ENCODE measurements at regions not wholly inside any gene's neighbourhood (a gene's known extent, or its start where the extent isn't known, plus 50 kb on each side); places are given as distances from the start of the nearest gene placed in this dataset.

DNA sequence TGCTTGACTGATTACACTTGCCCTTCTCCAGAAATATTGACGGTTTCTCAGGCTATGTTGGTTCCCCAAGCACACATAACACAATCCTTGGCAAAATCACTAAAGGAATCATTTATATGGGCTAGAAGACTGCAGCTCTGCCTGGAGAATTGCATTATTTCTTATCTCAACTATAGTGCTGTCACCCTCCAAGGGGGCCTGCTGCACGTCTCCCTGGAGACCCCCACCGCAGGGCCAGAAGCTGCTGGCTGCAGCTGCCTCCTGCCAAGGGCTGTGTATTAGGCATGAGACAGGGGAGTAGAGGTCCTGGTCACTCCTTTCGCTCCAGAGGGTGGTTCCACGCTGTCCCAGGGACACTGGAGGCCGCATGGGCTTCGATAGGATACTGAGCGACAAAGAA is 76.6 kb downstream of the LRRC30 start:
- ChIA-PET CTCF (no interaction called here), POLR2A (no interaction called here)
- H3K27me3 Mint-ChIP-seq = no peaks in the 10 kb centered on the region
- no peak overlapping the region for H3K27ac Mint-ChIP-seq
- H3K4me3 Mint-ChIP-seq = no peak overlapping the region
- H3K9me3 Mint-ChIP-seq = peaks cover 0 to 30% (median 5%) of the 10 kb centered on the region in 5 donors
- no peaks in the 10 kb centered on the region for H3K36me3 Mint-ChIP-seq
- no peaks in the 10 kb centered on the region for H3K4me1 Mint-ChIP-seq
- H3K4me3 ChIP-seq (ENCODE audit: low read length) = no peak overlapping the region
- H3K4me1 ChIP-seq (ENCODE audit: insufficient read depth, low read length) = no peaks in the 10 kb centered on the region
- H3K27ac ChIP-seq (ENCODE audit: low read depth, low read length) = no peak overlapping the region
- no peaks in the 10 kb centered on the region for H3K27me3 ChIP-seq (ENCODE audit: insufficient read depth, low read length, poor library complexity, severe bottlenecking)
- DNase-seq = no peak
- no peaks in the 10 kb centered on the region for H3K36me3 ChIP-seq (ENCODE audit: insufficient read depth, low read length)
- no peaks in the 10 kb centered on the region for H3K9me3 ChIP-seq (ENCODE audit: low read length)

DNA sequence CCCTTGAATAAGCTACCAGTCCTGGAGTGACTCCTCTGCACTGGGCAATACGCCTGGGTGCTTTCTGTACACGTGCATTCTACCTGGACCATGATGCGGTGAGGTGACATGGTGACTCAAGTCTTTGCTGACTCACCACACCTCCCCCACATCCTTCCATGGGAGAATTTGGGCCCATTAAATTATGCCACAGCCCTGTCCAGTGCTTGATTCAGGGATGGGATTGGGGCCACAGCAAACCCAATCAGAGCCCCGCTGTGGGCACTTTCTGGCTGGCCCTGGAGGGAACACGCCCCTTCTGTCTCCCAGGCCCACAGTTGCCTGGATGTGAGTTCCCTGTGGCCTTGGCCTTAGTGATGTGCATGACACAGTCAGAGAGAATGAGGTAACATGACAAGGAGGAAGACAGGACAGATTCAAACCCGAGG is 86.9 kb downstream of the LRRC30 start:
- ChIA-PET POLR2A (no interaction called here), CTCF (no interaction called here)
- DNase-seq = no peak
- Mint-ChIP-seq H3K4me3 (no peak overlapping the region), H3K9me3 (peaks cover 0 to 9% (median 4%) of the 10 kb centered on the region in 5 donors), H3K4me1 (no peaks in the 10 kb centered on the region), H3K27me3 (no peaks in the 10 kb centered on the region), H3K36me3 (no peaks in the 10 kb centered on the region), H3K27ac (peak overlapping the region in 1 of 8 donors; percentile 67)
- Histone ChIP-seq H3K27ac (ENCODE audit: low read depth, low read length) (no peak overlapping the region), H3K36me3 (ENCODE audit: insufficient read depth, low read length) (no peaks in the 10 kb centered on the region), H3K4me3 (ENCODE audit: low read length) (no peak overlapping the region), H3K4me1 (ENCODE audit: insufficient read depth, low read length) (no peaks in the 10 kb centered on the region), H3K9me3 (ENCODE audit: low read length) (no peaks in the 10 kb centered on the region), H3K27me3 (ENCODE audit: insufficient read depth, low read length, poor library complexity, severe bottlenecking) (no peaks in the 10 kb centered on the region)

DNA sequence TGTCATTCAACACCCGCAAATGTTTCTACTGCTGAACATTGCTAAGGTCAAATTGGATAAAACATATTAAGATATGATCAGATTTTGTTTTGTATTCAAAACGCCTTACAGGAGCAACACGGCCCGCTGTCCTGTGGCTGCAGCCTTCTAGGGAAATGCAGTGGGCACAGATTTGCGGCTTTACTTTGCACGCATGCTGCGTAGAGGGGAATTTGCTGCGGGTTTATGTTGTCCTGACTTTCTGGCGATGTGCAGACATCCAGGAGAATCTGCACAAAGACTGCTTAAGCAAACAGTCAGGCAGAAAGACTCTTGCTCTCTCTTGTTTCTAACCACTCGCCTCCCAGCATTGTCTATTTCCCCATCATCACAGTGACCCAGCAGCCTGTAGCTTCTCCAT is 88.3 kb downstream of the LRRC30 start:
- CTCF ChIA-PET = no interaction called here
- DNase-seq = no peak
- H3K4me1 ChIP-seq (ENCODE audit: insufficient read depth, low read length) = no peaks in the 10 kb centered on the region
- H3K36me3 ChIP-seq (ENCODE audit: insufficient read depth, low read length) = no peaks in the 10 kb centered on the region
- POLR2A ChIA-PET = no interaction called here
- peaks cover 0 to 9% (median 0%) of the 10 kb centered on the region in 5 donors for H3K9me3 Mint-ChIP-seq
- H3K4me3 ChIP-seq (ENCODE audit: low read length) = no peak overlapping the region
- no peaks in the 10 kb centered on the region for H3K9me3 ChIP-seq (ENCODE audit: low read length)
- no peak overlapping the region for H3K27ac Mint-ChIP-seq
- no peak overlapping the region for H3K4me3 Mint-ChIP-seq
- no peak overlapping the region for H3K27ac ChIP-seq (ENCODE audit: low read depth, low read length)
- no peaks in the 10 kb centered on the region for H3K27me3 Mint-ChIP-seq
- no peaks in the 10 kb centered on the region for H3K36me3 Mint-ChIP-seq
- no peaks in the 10 kb centered on the region for H3K4me1 Mint-ChIP-seq
- no peaks in the 10 kb centered on the region for H3K27me3 ChIP-seq (ENCODE audit: insufficient read depth, low read length, poor library complexity, severe bottlenecking)

DNA sequence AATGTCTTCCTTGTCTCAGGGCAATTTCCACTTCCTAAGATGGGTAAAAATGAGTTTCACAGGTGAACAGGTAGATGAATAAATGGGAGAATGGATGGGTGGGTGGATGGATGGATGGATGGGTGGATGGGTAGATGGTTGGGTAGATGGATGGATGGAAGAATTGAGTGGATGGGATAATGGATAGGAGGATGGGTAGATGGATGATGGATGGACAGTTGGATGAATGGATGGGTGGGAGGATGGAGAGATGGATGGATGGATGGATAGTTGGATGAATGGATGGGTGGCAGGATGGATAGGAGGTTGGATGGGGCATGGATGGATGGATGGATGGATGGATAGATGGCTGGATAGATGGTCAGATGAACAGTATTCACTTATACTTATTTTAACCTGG is 90.9 kb downstream of the LRRC30 start:
- no peaks in the 10 kb centered on the region for H3K27me3 Mint-ChIP-seq
- Histone ChIP-seq H3K4me1 (ENCODE audit: insufficient read depth, low read length) (no peaks in the 10 kb centered on the region), H3K4me3 (ENCODE audit: low read length) (no peak overlapping the region), H3K27ac (ENCODE audit: low read depth, low read length) (no peak overlapping the region), H3K9me3 (ENCODE audit: low read length) (no peaks in the 10 kb centered on the region), H3K36me3 (ENCODE audit: insufficient read depth, low read length) (no peaks in the 10 kb centered on the region), H3K27me3 (ENCODE audit: insufficient read depth, low read length, poor library complexity, severe bottlenecking) (no peaks in the 10 kb centered on the region)
- no peak overlapping the region for H3K4me3 Mint-ChIP-seq
- CTCF ChIA-PET = no interaction called here
- peaks cover 0 to 15% (median 2%) of the 10 kb centered on the region in 5 donors for H3K9me3 Mint-ChIP-seq
- H3K4me1 Mint-ChIP-seq = no peaks in the 10 kb centered on the region
- POLR2A ChIA-PET = no interaction called here
- H3K27ac Mint-ChIP-seq = no peak overlapping the region
- no peaks in the 10 kb centered on the region for H3K36me3 Mint-ChIP-seq
- no peak for DNase-seq

DNA sequence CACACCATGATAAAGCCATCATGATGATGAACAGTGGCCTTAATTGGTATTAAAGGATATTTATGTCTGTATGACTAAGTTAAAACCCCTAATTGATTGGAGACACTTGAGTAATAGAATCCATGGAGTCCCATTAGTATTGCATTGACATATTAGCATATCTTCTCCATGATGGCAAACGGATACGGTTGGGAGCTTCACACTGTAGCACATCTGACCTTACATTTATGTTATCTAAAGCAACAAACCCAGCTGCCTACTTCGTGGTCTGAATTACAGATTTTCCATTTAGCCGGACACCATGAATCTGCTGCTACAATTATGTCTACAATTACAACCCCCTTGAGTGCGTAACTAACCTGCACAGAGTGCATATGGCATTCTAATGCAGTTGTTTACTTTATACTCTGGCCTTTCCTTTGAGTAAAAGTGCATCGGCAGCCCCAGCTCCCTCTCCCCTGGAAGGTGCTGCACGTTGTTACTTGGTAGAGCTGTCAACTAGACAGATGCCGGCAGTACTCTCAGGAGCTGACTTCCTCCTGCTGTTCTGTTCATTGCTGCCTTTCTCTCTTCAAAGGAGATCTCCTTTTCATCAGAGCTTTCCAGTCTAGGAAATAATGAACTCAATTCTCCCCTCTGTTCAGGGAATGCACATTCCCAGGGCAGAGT is 92.1 kb downstream of the LRRC30 start:
- POLR2A ChIA-PET = no interaction called here

DNA sequence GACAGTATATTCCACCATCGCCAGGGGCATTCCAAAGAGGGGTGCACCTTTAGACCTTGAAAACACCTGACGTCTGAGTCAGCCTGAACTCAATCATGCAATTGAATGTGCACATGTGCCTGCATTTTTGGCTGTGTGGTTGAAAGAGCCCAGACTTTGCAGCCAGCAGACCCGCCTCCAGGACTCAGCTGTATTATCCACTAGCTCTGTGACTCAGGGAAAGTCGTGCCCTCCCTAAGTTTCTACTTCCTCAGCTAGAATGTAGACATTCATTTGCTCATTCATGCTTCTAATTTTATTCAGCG is 94.2 kb downstream of the LRRC30 start:
- no peaks in the 10 kb centered on the region for H3K4me1 ChIP-seq (ENCODE audit: insufficient read depth, low read length)
- Mint-ChIP-seq H3K27ac (no peak overlapping the region), H3K27me3 (no peaks in the 10 kb centered on the region), H3K9me3 (peaks cover 0 to 22% (median 5%) of the 10 kb centered on the region in 5 donors), H3K36me3 (no peaks in the 10 kb centered on the region), H3K4me3 (no peak overlapping the region), H3K4me1 (no peaks in the 10 kb centered on the region)
- no peak overlapping the region for H3K27ac ChIP-seq (ENCODE audit: low read depth, low read length)
- DNase-seq = no peak
- POLR2A ChIA-PET = no interaction called here
- H3K4me3 ChIP-seq (ENCODE audit: low read length) = no peak overlapping the region
- H3K36me3 ChIP-seq (ENCODE audit: insufficient read depth, low read length) = no peaks in the 10 kb centered on the region
- CTCF ChIA-PET = no interaction called here
- no peaks in the 10 kb centered on the region for H3K27me3 ChIP-seq (ENCODE audit: insufficient read depth, low read length, poor library complexity, severe bottlenecking)
- no peaks in the 10 kb centered on the region for H3K9me3 ChIP-seq (ENCODE audit: low read length)

More for the DNA sequence above, 92.1 kb downstream of the LRRC30 start:
- H3K9me3 Mint-ChIP-seq = peaks cover 0 to 20% (median 2%) of the 10 kb centered on the region in 5 donors
- H3K36me3 Mint-ChIP-seq = no peaks in the 10 kb centered on the region
- CTCF ChIA-PET = no interaction called here
- no peak overlapping the region for H3K4me3 Mint-ChIP-seq
- H3K27ac ChIP-seq (ENCODE audit: low read depth, low read length) = no peak overlapping the region
- no peaks in the 10 kb centered on the region for H3K36me3 ChIP-seq (ENCODE audit: insufficient read depth, low read length)
- no peaks in the 10 kb centered on the region for H3K27me3 ChIP-seq (ENCODE audit: insufficient read depth, low read length, poor library complexity, severe bottlenecking)
- no peak overlapping the region for H3K4me3 ChIP-seq (ENCODE audit: low read length)
- H3K4me1 Mint-ChIP-seq = no peaks in the 10 kb centered on the region
- H3K27ac Mint-ChIP-seq = no peak overlapping the region
- no peaks in the 10 kb centered on the region for H3K9me3 ChIP-seq (ENCODE audit: low read length)
- H3K27me3 Mint-ChIP-seq = no peaks in the 10 kb centered on the region
- H3K4me1 ChIP-seq (ENCODE audit: insufficient read depth, low read length) = no peaks in the 10 kb centered on the region
- no peak for DNase-seq

DNA sequence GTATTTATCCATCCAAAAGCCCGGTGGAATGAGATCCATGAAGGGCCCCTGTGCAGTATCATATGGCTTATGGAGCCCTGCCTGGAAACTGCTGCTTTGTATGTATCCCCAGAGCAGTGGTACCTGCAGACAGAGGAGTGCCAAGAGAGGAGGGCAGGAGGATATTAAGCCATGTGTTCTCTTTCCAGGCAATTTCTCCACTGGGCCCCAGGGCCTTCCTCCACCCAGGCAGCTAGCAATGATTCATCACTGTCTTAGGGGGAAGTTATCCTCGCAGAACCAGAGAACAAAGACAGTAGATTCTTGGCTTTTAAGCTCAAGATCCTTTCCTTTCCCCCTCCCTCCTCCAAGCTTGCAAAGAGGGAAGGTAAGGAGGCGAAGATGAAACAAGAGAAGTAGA is 98.1 kb downstream of the LRRC30 start:
- Mint-ChIP-seq H3K4me1 (no peaks in the 10 kb centered on the region), H3K36me3 (no peaks in the 10 kb centered on the region), H3K27ac (no peak overlapping the region), H3K9me3 (peaks cover under 1 to 34% (median 5%) of the 10 kb centered on the region in 5 donors), H3K4me3 (no peak overlapping the region), H3K27me3 (peaks cover 0 to under 1% of the 10 kb centered on the region in 2 donors)
- ChIA-PET POLR2A (no interaction called here), CTCF (interaction anchor here (0.9 kb wide), 1 partner anchor 13 kb away, joined by 3 read pairs; no protein-coding TSS in a partner anchor)
- no peak for DNase-seq
- Histone ChIP-seq H3K9me3 (ENCODE audit: low read length) (no peaks in the 10 kb centered on the region), H3K4me1 (ENCODE audit: insufficient read depth, low read length) (no peaks in the 10 kb centered on the region), H3K27ac (ENCODE audit: low read depth, low read length) (no peak overlapping the region), H3K27me3 (ENCODE audit: insufficient read depth, low read length, poor library complexity, severe bottlenecking) (no peaks in the 10 kb centered on the region), H3K4me3 (ENCODE audit: low read length) (no peak overlapping the region), H3K36me3 (ENCODE audit: insufficient read depth, low read length) (no peaks in the 10 kb centered on the region)

DNA sequence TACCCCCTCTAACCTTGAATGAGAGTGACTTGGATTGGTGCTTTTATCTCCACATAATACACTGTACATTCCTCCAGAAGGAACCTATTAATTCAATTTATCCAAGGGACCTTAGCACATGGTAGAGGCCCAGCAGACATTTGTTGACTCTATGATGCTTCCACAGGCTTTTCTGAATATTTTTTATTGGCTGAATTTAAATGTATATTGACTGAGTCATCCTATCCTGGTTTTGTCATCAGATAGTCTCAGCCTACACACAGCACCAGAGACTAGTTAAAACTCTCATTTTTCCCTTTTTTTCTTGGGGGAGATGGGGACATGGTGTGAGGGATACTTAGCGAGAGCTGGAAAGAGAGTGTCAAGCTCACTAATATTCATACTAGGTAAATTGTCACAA is 101.6 kb downstream of the LRRC30 start:
- Histone ChIP-seq H3K4me3 (ENCODE audit: low read length) (no peak overlapping the region), H3K27ac (ENCODE audit: low read depth, low read length) (no peak overlapping the region), H3K9me3 (ENCODE audit: low read length) (no peaks in the 10 kb centered on the region), H3K27me3 (ENCODE audit: insufficient read depth, low read length, poor library complexity, severe bottlenecking) (no peaks in the 10 kb centered on the region), H3K36me3 (ENCODE audit: insufficient read depth, low read length) (no peaks in the 10 kb centered on the region), H3K4me1 (ENCODE audit: insufficient read depth, low read length) (no peaks in the 10 kb centered on the region)
- Mint-ChIP-seq H3K4me1 (no peaks in the 10 kb centered on the region), H3K36me3 (no peaks in the 10 kb centered on the region), H3K9me3 (peaks cover 2 to 28% (median 10%) of the 10 kb centered on the region in 5 donors), H3K27me3 (peaks cover 0 to 2% of the 10 kb centered on the region in 2 donors), H3K4me3 (no peak overlapping the region), H3K27ac (no peak overlapping the region)
- ChIA-PET CTCF (no interaction called here), POLR2A (no interaction called here)
- DNase-seq = no peak
